H9 (cell line): ENCODE measurements at regions not wholly inside any gene's neighbourhood (a gene's known extent, or its start where the extent isn't known, plus 50 kb on each side); places are given as distances from the start of the nearest gene placed in this dataset.

ENCODE experiments used
- DNase-seq: peaks from one replicate; pipeline ENCODE4 v3.0.0-alpha.2; 2017
- H2AFZ ChIP-seq: one replicate; pipeline ENCODE4 v1.6.1; 2013; ENCODE audit warnings: mild to moderate bottlenecking, low read length, control low read depth, moderate library complexity
- H2AK5ac ChIP-seq: 2 replicates; pipeline ENCODE4 v1.6.1; 2013; ENCODE audit warnings: low read length, control low read depth, mixed read lengths; ENCODE audit not compliant: insufficient read length
- H2BK120ac ChIP-seq: one replicate; pipeline ENCODE4 v1.6.1; 2013; ENCODE audit warnings: low read depth, mild to moderate bottlenecking, low read length, control low read depth, inconsistent platforms; ENCODE audit not compliant: poor library complexity, severe bottlenecking
- H2BK12ac ChIP-seq: 2 replicates; pipeline ENCODE4 v1.6.1; 2013; ENCODE audit warnings: low read length, control low read depth, mixed read lengths, low read depth; ENCODE audit not compliant: insufficient read length
- H2BK15ac ChIP-seq: 2 replicates; pipeline ENCODE4 v1.6.1; 2013; ENCODE audit warnings: low read depth, low read length, control low read depth
- H2BK20ac ChIP-seq: one replicate; pipeline ENCODE4 v1.6.1; 2013; ENCODE audit warnings: low read depth, mild to moderate bottlenecking, low read length, control low read depth, inconsistent platforms; ENCODE audit not compliant: poor library complexity, severe bottlenecking
- H2BK5ac ChIP-seq: 2 replicates; pipeline ENCODE4 v1.6.1; 2013; ENCODE audit warnings: low read length, control low read depth, mixed read lengths; ENCODE audit not compliant: insufficient read length
- H3K14ac ChIP-seq: 2 replicates; pipeline ENCODE4 v1.6.1; 2013; ENCODE audit warnings: low read length, control low read depth; ENCODE audit not compliant: insufficient read depth
- H3K18ac ChIP-seq: 2 replicates; pipeline ENCODE4 v1.6.1; 2013; ENCODE audit warnings: low read depth, mild to moderate bottlenecking, mixed read lengths, low read length, control low read depth; ENCODE audit not compliant: insufficient read length
- H3K23ac ChIP-seq: 2 replicates; pipeline ENCODE4 v1.6.1; 2013; ENCODE audit warnings: low read length, control low read depth, mixed read lengths, low read depth; ENCODE audit not compliant: insufficient read length
- H3K23me2 ChIP-seq: 2 replicates; pipeline ENCODE4 v1.6.1; 2013; ENCODE audit warnings: low read depth, mild to moderate bottlenecking, mixed read lengths, low read length, control low read depth; ENCODE audit not compliant: insufficient read length, poor library complexity, severe bottlenecking
- H3K27ac ChIP-seq: 2 replicates; pipeline ENCODE4 v1.5.1; 2013; ENCODE audit warnings: low read length, control low read depth, mixed read lengths, low read depth; ENCODE audit not compliant: insufficient read length
- H3K27me3 ChIP-seq: 2 replicates; pipeline ENCODE4 v1.6.1; 2013; ENCODE audit warnings: low read length, control low read depth, inconsistent platforms; ENCODE audit not compliant: insufficient read depth
- H3K4ac ChIP-seq: 2 replicates; pipeline ENCODE4 v1.6.1; 2013; ENCODE audit warnings: low read depth, mild to moderate bottlenecking, control low read depth, inconsistent platforms, low read length, moderate library complexity
- H3K4me1 ChIP-seq: 2 replicates; pipeline ENCODE4 v1.6.1; 2013; ENCODE audit warnings: low read length, control low read depth, inconsistent platforms; ENCODE audit not compliant: insufficient read depth
- H3K4me2 ChIP-seq: 2 replicates; pipeline ENCODE4 v1.6.1; 2013; ENCODE audit warnings: low read length, control low read depth, mixed read lengths; ENCODE audit not compliant: insufficient read length, insufficient read depth
- H3K56ac ChIP-seq: 2 replicates; pipeline ENCODE4 v1.6.1; 2013; ENCODE audit warnings: low read depth, mild to moderate bottlenecking, mixed read lengths, low read length, control low read depth; ENCODE audit not compliant: insufficient read length
- H3K79me1 ChIP-seq: 2 replicates; pipeline ENCODE4 v1.6.1; 2013; ENCODE audit warnings: low read depth, mild to moderate bottlenecking, moderate library complexity, low read length, control low read depth, inconsistent platforms; ENCODE audit not compliant: insufficient read depth, poor library complexity, severe bottlenecking
- H3K79me2 ChIP-seq: 2 replicates; pipeline ENCODE4 v1.6.1; 2013; ENCODE audit warnings: low read length, control low read depth, inconsistent platforms; ENCODE audit not compliant: insufficient read depth
- H3K9ac ChIP-seq: 2 replicates; pipeline ENCODE4 v1.6.1; 2013; ENCODE audit warnings: low read length, control low read depth, mixed read lengths; ENCODE audit not compliant: insufficient read length; ENCODE audit errors: extremely low read depth
- H3K9me3 ChIP-seq: one replicate; pipeline ENCODE4 v1.6.1; 2013; ENCODE audit warnings: low read depth, low read length, inconsistent platforms; ENCODE audit not compliant: control insufficient read depth
- H3T11ph ChIP-seq: one replicate; pipeline ENCODE4 v1.6.1; 2013; ENCODE audit warnings: mild to moderate bottlenecking, low read length, control low read depth, inconsistent platforms
- H4K20me1 ChIP-seq: one replicate; pipeline ENCODE4 v1.6.1; 2013; ENCODE audit not compliant: control insufficient read depth, insufficient read length, insufficient read depth
- H4K5ac ChIP-seq: 2 replicates; pipeline ENCODE4 v1.6.1; 2013; ENCODE audit warnings: low read depth, mild to moderate bottlenecking, mixed read lengths, low read length, control low read depth; ENCODE audit not compliant: insufficient read length
- H4K8ac ChIP-seq: replicated peaks from 2 replicates; pipeline ENCODE4 v1.6.1; 2013; ENCODE audit warnings: low read length, control low read depth, mixed read lengths, low read depth; ENCODE audit not compliant: insufficient read length
- H4K91ac ChIP-seq: 2 replicates; pipeline ENCODE4 v1.6.1; 2013; ENCODE audit warnings: low read depth, mild to moderate bottlenecking, moderate library complexity, mixed read lengths, low read length, control low read depth; ENCODE audit not compliant: insufficient read length
- H3K27ac Mint-ChIP-seq, 3 experiments: 2 replicates in 2 of 3; 3 replicates in 1 of 3; pipeline ENCODE4 v1.8.0; 2020 to 2021; ENCODE audit warnings: mixed read lengths in 3 of 3, mild to moderate bottlenecking in 1 of 3, moderate library complexity in 1 of 3
- H3K27me3 Mint-ChIP-seq: 2 replicates; pipeline ENCODE4 v1.8.0; 2021; ENCODE audit warnings: low read depth, mild to moderate bottlenecking, moderate library complexity, mixed read lengths
- H3K36me3 Mint-ChIP-seq, 3 experiments: 2 replicates in 2 of 3; 3 replicates in 1 of 3; pipeline ENCODE4 v1.8.0; 2020 to 2021; ENCODE audit warnings: low read depth in 3 of 3, mixed read lengths in 3 of 3; ENCODE audit not compliant: insufficient read depth in 1 of 3
- H3K4me1 Mint-ChIP-seq, 2 experiments: 2 replicates each; pipeline ENCODE4 v1.8.0; 2020; ENCODE audit warnings: mixed read lengths in 2 of 2
- H3K4me3 Mint-ChIP-seq, 2 experiments: 2 replicates in 1 of 2; 3 replicates in 1 of 2; pipeline ENCODE4 v1.8.0; 2020 to 2021; ENCODE audit warnings: mild to moderate bottlenecking in 2 of 2, mixed read lengths in 2 of 2, moderate library complexity in 1 of 2
- H3K9me3 Mint-ChIP-seq, 2 experiments: 2 replicates in 1 of 2; 3 replicates in 1 of 2; pipeline ENCODE4 v1.8.0; 2020; ENCODE audit warnings: mild to moderate bottlenecking in 2 of 2, mixed read lengths in 2 of 2, moderate library complexity in 1 of 2
- CTCF ChIP-seq: fragments of 200-600 bp; sonication (generic); conservative IDR thresholded peaks from 3 replicates; pipeline ENCODE4 v1.8.0; 2021; ENCODE audit warnings: antibody characterized with exemption, mild to moderate bottlenecking
- WGBS: extraction: QIAGEN DNeasy Blood & Tissue Kit; methylation state at CpG from one replicate; pipeline ENCODE4 v1.1.7; 2013; ENCODE audit warnings: missing lambda C conversion rate, low lambda C conversion rate, mixed read lengths; ENCODE audit not compliant: insufficient read length; ENCODE audit errors: extremely low coverage; 5-methylcytosine and 5-hydroxymethylcytosine counted together

- no peak overlapping the region for H3K18ac ChIP-seq
- Mint-ChIP-seq H3K4me3 (no peak overlapping the region), H3K27ac (no peak overlapping the region), H3K4me1 (peaks cover 16% of the 10 kb centered on the region in 2 experiments), H3K36me3 (peaks cover 10 to 19% (median 13%) of the 10 kb centered on the region in 3 experiments; a peak in 6 of 7 replicates), H3K9me3 (peaks cover 3 to 9% of the 10 kb centered on the region in 2 experiments; a peak in 3 of 5 replicates), H3K27me3 (no peaks in the 10 kb centered on the region)
- no peak overlapping the region for H3K27ac ChIP-seq
- no peak overlapping the region for H4K8ac ChIP-seq
- H2BK120ac ChIP-seq: no peak overlapping the region
- no peaks in the 10 kb centered on the region for H4K20me1 ChIP-seq
- H3K9ac ChIP-seq: no peak overlapping the region
- no peak overlapping the region for H4K91ac ChIP-seq
- no peaks in the 10 kb centered on the region for H3K9me3 ChIP-seq
- WGBS: no CpG with 5 or more reads among the region's 1 CpG
- peak overlapping the region; percentile 7 for H3K4me2 ChIP-seq
- DNase-seq: no peak
- no peaks in the 10 kb centered on the region; the same call in 1 of the 2 replicates for H3K27me3 ChIP-seq
- H3T11ph ChIP-seq: no peak overlapping the region
- no peak overlapping the region for H2BK5ac ChIP-seq
- no peak overlapping the region for H2BK12ac ChIP-seq
- H3K56ac ChIP-seq: no peak overlapping the region
- H3K4me1 ChIP-seq: peaks cover 5% of the 10 kb centered on the region; the same call in 1 of the 2 replicates
- H3K79me1 ChIP-seq: no peaks in the 10 kb centered on the region
- no peak overlapping the region for H2AK5ac ChIP-seq
- H3K23me2 ChIP-seq: no peaks in the 10 kb centered on the region
- H4K5ac ChIP-seq: no peak overlapping the region
- no peak overlapping the region for H3K23ac ChIP-seq
- no peak overlapping the region for H2AFZ ChIP-seq
- no peak overlapping the region for H2BK20ac ChIP-seq
- no peak overlapping the region for H3K14ac ChIP-seq
- TF ChIP-seq CTCF: no peak
- no peaks in the 10 kb centered on the region for H3K79me2 ChIP-seq
- no peak overlapping the region for H3K4ac ChIP-seq
- H2BK15ac ChIP-seq: no peak overlapping the region
Measured at GRCh38 chr6:141989706-141989959, 143.1 kb upstream of the GJE1 start.
